GM23338 (cell line): ENCODE measurements at regions not wholly inside any gene's neighbourhood (a gene's known extent, or its start where the extent isn't known, plus 50 kb on each side); places are given as distances from the start of the nearest gene placed in this dataset.

ENCODE experiments used
- ATAC-seq: fragments of 200-7000 bp; cut with Tn5 transposase; 3 replicates; pipeline ENCODE4 v1.9.1; 2020
- DNase-seq: peaks from one replicate; pipeline ENCODE4 v3.0.0-alpha.2; 2015; ENCODE audit warnings: low spot score
- H2AFZ ChIP-seq: fragments of 200-600 bp; sonication (generic); 2 replicates; pipeline ENCODE4 v1.8.0; 2016; ENCODE audit warnings: antibody characterized with exemption, mild to moderate bottlenecking, moderate library complexity
- H3F3A ChIP-seq: fragments of 200-600 bp; sonication (generic); replicated peaks from 2 replicates; pipeline ENCODE4 v1.8.0; 2017; ENCODE audit warnings: antibody characterized with exemption, mixed run types, low read depth
- H3K27ac ChIP-seq: fragments of 200-600 bp; sonication (generic); 2 replicates; pipeline ENCODE4 v1.6.1; 2016; ENCODE audit warnings: low read depth
- H3K27me3 ChIP-seq: fragments of 200-600 bp; sonication (generic); 2 replicates; pipeline ENCODE4 v1.8.0; 2016; ENCODE audit warnings: mild to moderate bottlenecking, mixed run types, moderate library complexity; ENCODE audit not compliant: insufficient read depth
- H3K36me3 ChIP-seq: fragments of 200-600 bp; sonication (generic); 2 replicates; pipeline ENCODE4 v1.8.0; 2016; ENCODE audit warnings: mild to moderate bottlenecking; ENCODE audit not compliant: insufficient read depth
- H3K4me1 ChIP-seq: fragments of 200-600 bp; sonication (generic); 2 replicates; pipeline ENCODE4 v1.8.0; 2016; ENCODE audit warnings: mild to moderate bottlenecking, moderate library complexity; ENCODE audit not compliant: insufficient read depth
- H3K4me2 ChIP-seq: fragments of 200-600 bp; sonication (generic); 2 replicates; pipeline ENCODE4 v1.7.1; 2017; ENCODE audit warnings: mixed run types
- H3K4me3 ChIP-seq: fragments of 200-600 bp; sonication (generic); 2 replicates; pipeline ENCODE4 v1.6.1; 2016; ENCODE audit warnings: mixed run types
- H3K79me2 ChIP-seq: fragments of 200-600 bp; sonication (generic); replicated peaks from 2 replicates; pipeline ENCODE4 v1.8.0; 2017; ENCODE audit warnings: mild to moderate bottlenecking; ENCODE audit not compliant: insufficient read depth
- H3K9me2 ChIP-seq: fragments of 200-600 bp; sonication (generic); 2 replicates; pipeline ENCODE4 v1.8.0; 2017; ENCODE audit not compliant: insufficient read depth
- H4K20me1 ChIP-seq: fragments of 200-600 bp; sonication (generic); replicated peaks from 2 replicates; pipeline ENCODE4 v1.8.0; 2017; ENCODE audit warnings: mild to moderate bottlenecking; ENCODE audit not compliant: insufficient read depth
- H3K27ac Mint-ChIP-seq: 2 replicates; pipeline ENCODE4 v1.8.0; 2020; ENCODE audit warnings: inconsistent platforms, mild to moderate bottlenecking, moderate library complexity, mixed read lengths
- H3K27me3 Mint-ChIP-seq: 3 replicates; pipeline ENCODE4 v1.8.0; 2022; ENCODE audit warnings: low read depth, mild to moderate bottlenecking, moderate library complexity, mixed read lengths, inconsistent platforms; ENCODE audit not compliant: insufficient read depth, poor library complexity
- H3K36me3 Mint-ChIP-seq: 3 replicates; pipeline ENCODE4 v1.8.0; 2021; ENCODE audit warnings: low read depth, mild to moderate bottlenecking, inconsistent platforms, moderate library complexity, mixed read lengths
- H3K4me1 Mint-ChIP-seq: 3 replicates; pipeline ENCODE4 v1.8.0; 2020; ENCODE audit warnings: mild to moderate bottlenecking, inconsistent platforms, mixed read lengths
- H3K4me3 Mint-ChIP-seq: 3 replicates; pipeline ENCODE4 v1.8.0; 2021; ENCODE audit warnings: moderate library complexity, mild to moderate bottlenecking, inconsistent platforms, mixed read lengths
- H3K9me3 Mint-ChIP-seq: 3 replicates; pipeline ENCODE4 v1.8.0; 2020; ENCODE audit warnings: moderate library complexity, mild to moderate bottlenecking, inconsistent platforms, mixed read lengths
- EZH2 ChIP-seq: fragments of 200-600 bp; sonication (generic); IDR thresholded peaks from one replicate; pipeline ENCODE4 v1.8.0; 2017; ENCODE audit warnings: antibody characterized with exemption, mild to moderate bottlenecking, low read depth; ENCODE audit not compliant: unreplicated experiment
- JUNB ChIP-seq: IDR thresholded peaks from one replicate; pipeline ENCODE4 v1.6.1; 2016; ENCODE audit warnings: antibody characterized with exemption; ENCODE audit not compliant: unreplicated experiment
- NANOG ChIP-seq: IDR thresholded peaks from 2 replicates; pipeline ENCODE4 v1.6.1; 2016; ENCODE audit warnings: antibody characterized with exemption, borderline replicate concordance
- POLR2AphosphoS5 ChIP-seq: IDR thresholded peaks from 2 replicates; pipeline ENCODE4 v1.6.1; 2016; ENCODE audit warnings: antibody characterized with exemption, low read depth
- STAT1 ChIP-seq: IDR thresholded peaks from one replicate; pipeline ENCODE4 v1.6.1; 2016; ENCODE audit warnings: antibody characterized with exemption; ENCODE audit not compliant: unreplicated experiment
- ZNF331 ChIP-seq: fragments of 250-450 bp; sonication (Bioruptor Pico); IDR thresholded peaks from 2 replicates; pipeline ENCODE4 v1.5.0; 2020; ENCODE audit warnings: low read depth, mild to moderate bottlenecking, moderate library complexity
- TF ChIP-seq, protein P1 (sequence below), 2 experiments: fragments of 200-600 bp in 1 of 2; sonication (generic) in 1 of 2; conservative IDR thresholded peaks; 2 replicates each; pipeline versions ENCODE4 v1.5.1 to v1.6.1; 2016 to 2017; ENCODE audit warnings: antibody characterized with exemption in 2 of 2, low read depth in 2 of 2, mild to moderate bottlenecking in 2 of 2, moderate library complexity in 1 of 2
- TF ChIP-seq, protein P2 (sequence below): IDR thresholded peaks from 2 replicates; pipeline ENCODE4 v1.6.1; 2016; ENCODE audit warnings: antibody characterized with exemption
- TF ChIP-seq, protein P3 (sequence below): IDR thresholded peaks from one replicate; pipeline ENCODE4 v1.6.1; 2018; ENCODE audit warnings: antibody characterized with exemption; ENCODE audit not compliant: unreplicated experiment

DNA sequence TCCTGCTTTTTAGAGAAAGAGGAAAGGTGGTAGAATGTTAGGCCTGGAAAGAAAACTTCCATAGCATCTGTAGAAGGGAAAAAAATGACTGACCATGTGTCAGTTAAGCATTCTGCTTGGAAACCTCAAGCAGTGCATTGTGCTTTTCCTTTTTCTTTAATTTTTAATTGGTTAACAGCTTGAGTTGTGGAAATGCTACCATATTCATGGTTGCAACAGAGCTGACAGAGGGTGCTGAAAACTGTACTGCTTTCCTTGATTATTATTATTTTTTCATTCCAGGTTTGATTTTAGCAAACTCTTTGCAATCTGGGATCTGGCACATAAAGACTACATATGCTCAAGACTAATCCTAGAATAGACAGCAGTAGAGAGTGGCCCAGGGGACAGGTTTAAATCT is 404.5 kb downstream of the EPHA4 start (continued):
- TF ChIP-seq, protein P1, sequence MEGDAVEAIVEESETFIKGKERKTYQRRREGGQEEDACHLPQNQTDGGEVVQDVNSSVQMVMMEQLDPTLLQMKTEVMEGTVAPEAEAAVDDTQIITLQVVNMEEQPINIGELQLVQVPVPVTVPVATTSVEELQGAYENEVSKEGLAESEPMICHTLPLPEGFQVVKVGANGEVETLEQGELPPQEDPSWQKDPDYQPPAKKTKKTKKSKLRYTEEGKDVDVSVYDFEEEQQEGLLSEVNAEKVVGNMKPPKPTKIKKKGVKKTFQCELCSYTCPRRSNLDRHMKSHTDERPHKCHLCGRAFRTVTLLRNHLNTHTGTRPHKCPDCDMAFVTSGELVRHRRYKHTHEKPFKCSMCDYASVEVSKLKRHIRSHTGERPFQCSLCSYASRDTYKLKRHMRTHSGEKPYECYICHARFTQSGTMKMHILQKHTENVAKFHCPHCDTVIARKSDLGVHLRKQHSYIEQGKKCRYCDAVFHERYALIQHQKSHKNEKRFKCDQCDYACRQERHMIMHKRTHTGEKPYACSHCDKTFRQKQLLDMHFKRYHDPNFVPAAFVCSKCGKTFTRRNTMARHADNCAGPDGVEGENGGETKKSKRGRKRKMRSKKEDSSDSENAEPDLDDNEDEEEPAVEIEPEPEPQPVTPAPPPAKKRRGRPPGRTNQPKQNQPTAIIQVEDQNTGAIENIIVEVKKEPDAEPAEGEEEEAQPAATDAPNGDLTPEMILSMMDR (conservative IDR thresholded peaks at IDR 0.05; ENCODE audit: low read depth in 2 of 2): no peak
- TF ChIP-seq JUNB (no peak), STAT1 (no peak)

DNA sequence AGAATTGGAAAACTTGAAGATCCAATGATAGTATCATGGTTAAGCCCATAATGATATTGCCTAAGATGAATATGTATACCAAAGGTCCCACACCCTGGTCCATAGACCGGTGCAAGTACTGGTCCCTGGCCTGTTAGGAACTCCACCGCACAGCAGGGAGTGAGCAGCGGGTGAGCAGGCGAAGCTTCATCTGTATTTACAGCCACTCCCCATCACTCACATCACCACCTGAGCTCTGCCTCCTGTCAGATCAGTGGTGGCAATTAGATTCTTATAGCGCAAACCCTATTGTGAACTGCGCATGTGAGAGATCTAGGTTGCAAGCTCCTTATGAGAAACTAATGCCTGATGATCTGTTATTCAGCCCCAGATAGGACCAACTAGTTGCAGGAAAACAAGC is 402.4 kb downstream of the EPHA4 start:
- no peaks in the 10 kb centered on the region for H3K27me3 Mint-ChIP-seq
- no peaks in the 10 kb centered on the region for H3K36me3 Mint-ChIP-seq
- H3K4me3 ChIP-seq: no peak overlapping the region
- no peaks in the 10 kb centered on the region for H4K20me1 ChIP-seq
- H2AFZ ChIP-seq: no peak overlapping the region
- H3K36me3 ChIP-seq: no peaks in the 10 kb centered on the region
- no peak overlapping the region for H3K4me3 Mint-ChIP-seq
- no peak for ATAC-seq
- H3K27me3 ChIP-seq: no peaks in the 10 kb centered on the region
- TF ChIP-seq, protein P2, sequence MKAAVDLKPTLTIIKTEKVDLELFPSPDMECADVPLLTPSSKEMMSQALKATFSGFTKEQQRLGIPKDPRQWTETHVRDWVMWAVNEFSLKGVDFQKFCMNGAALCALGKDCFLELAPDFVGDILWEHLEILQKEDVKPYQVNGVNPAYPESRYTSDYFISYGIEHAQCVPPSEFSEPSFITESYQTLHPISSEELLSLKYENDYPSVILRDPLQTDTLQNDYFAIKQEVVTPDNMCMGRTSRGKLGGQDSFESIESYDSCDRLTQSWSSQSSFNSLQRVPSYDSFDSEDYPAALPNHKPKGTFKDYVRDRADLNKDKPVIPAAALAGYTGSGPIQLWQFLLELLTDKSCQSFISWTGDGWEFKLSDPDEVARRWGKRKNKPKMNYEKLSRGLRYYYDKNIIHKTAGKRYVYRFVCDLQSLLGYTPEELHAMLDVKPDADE: no peak
- TF ChIP-seq, protein P1 (conservative IDR thresholded peaks at IDR 0.05; ENCODE audit: low read depth in 2 of 2): no peak
- TF ChIP-seq POLR2AphosphoS5: no peak
- no peak for TF ChIP-seq ZNF331 (CRISPR knock-in tag)
- TF ChIP-seq, protein P3, sequence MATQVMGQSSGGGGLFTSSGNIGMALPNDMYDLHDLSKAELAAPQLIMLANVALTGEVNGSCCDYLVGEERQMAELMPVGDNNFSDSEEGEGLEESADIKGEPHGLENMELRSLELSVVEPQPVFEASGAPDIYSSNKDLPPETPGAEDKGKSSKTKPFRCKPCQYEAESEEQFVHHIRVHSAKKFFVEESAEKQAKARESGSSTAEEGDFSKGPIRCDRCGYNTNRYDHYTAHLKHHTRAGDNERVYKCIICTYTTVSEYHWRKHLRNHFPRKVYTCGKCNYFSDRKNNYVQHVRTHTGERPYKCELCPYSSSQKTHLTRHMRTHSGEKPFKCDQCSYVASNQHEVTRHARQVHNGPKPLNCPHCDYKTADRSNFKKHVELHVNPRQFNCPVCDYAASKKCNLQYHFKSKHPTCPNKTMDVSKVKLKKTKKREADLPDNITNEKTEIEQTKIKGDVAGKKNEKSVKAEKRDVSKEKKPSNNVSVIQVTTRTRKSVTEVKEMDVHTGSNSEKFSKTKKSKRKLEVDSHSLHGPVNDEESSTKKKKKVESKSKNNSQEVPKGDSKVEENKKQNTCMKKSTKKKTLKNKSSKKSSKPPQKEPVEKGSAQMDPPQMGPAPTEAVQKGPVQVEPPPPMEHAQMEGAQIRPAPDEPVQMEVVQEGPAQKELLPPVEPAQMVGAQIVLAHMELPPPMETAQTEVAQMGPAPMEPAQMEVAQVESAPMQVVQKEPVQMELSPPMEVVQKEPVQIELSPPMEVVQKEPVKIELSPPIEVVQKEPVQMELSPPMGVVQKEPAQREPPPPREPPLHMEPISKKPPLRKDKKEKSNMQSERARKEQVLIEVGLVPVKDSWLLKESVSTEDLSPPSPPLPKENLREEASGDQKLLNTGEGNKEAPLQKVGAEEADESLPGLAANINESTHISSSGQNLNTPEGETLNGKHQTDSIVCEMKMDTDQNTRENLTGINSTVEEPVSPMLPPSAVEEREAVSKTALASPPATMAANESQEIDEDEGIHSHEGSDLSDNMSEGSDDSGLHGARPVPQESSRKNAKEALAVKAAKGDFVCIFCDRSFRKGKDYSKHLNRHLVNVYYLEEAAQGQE: no peak
- TF ChIP-seq EZH2: no peak
- TF ChIP-seq NANOG: no peak
- no peaks in the 10 kb centered on the region; the same call in 2 of the 3 replicates for H3K4me1 Mint-ChIP-seq
- no peak overlapping the region for H3K27ac Mint-ChIP-seq
- no peaks in the 10 kb centered on the region for H3F3A ChIP-seq
- no peaks in the 10 kb centered on the region for H3K9me3 Mint-ChIP-seq
- H3K4me1 ChIP-seq: no peaks in the 10 kb centered on the region
- H3K79me2 ChIP-seq: no peaks in the 10 kb centered on the region
- H3K9me2 ChIP-seq: peaks cover 10% of the 10 kb centered on the region; the same call in 1 of the 2 replicates
- H3K27ac ChIP-seq: no peak overlapping the region
- H3K4me2 ChIP-seq: no peak overlapping the region
- DNase-seq: no peak
